Trophoblast cell (in vitro differentiated cells and primary cell): ENCODE measurements at regions not wholly inside any gene's neighbourhood (a gene's known extent, or its start where the extent isn't known, plus 50 kb on each side); places are given as distances from the start of the nearest gene placed in this dataset.
A peak's percentile ranks its signal among the peaks of the same experiment; 100 is the strongest.

ENCODE experiments used
- DNase-seq, 2 donors: peaks; one replicate each; pipeline ENCODE4 v3.0.0-alpha.2; 2016
- H2AFZ ChIP-seq: 2 replicates; pipeline ENCODE4 v1.6.1; 2013; ENCODE audit warnings: low read length, moderate library complexity, mild to moderate bottlenecking; ENCODE audit not compliant: insufficient read depth, poor library complexity
- H2AK5ac ChIP-seq: 2 replicates; pipeline ENCODE4 v1.6.1; 2013; ENCODE audit warnings: mild to moderate bottlenecking, low read length
- H2BK120ac ChIP-seq: 2 replicates; pipeline ENCODE4 v1.6.1; 2013; ENCODE audit warnings: low read length, mild to moderate bottlenecking, moderate library complexity; ENCODE audit not compliant: insufficient read depth, poor library complexity
- H2BK12ac ChIP-seq: 2 replicates; pipeline ENCODE4 v1.6.1; 2013; ENCODE audit warnings: mild to moderate bottlenecking, low read length, moderate library complexity
- H2BK5ac ChIP-seq: 2 replicates; pipeline ENCODE4 v1.6.1; 2013; ENCODE audit warnings: low read length, low read depth, moderate library complexity, mild to moderate bottlenecking; ENCODE audit not compliant: poor library complexity
- H3K14ac ChIP-seq: 2 replicates; pipeline ENCODE4 v1.6.1; 2013; ENCODE audit warnings: mild to moderate bottlenecking, low read length
- H3K18ac ChIP-seq: 2 replicates; pipeline ENCODE4 v1.6.1; 2013; ENCODE audit warnings: mild to moderate bottlenecking, low read length
- H3K23ac ChIP-seq: 2 replicates; pipeline ENCODE4 v1.6.1; 2013; ENCODE audit warnings: low read length
- H3K27ac ChIP-seq: 2 replicates; pipeline ENCODE4 v1.5.1; 2013; ENCODE audit warnings: low read depth, mild to moderate bottlenecking, inconsistent platforms, low read length, moderate library complexity
- H3K27me3 ChIP-seq: 2 replicates; pipeline ENCODE4 v1.6.1; 2013; ENCODE audit warnings: inconsistent platforms, mild to moderate bottlenecking, low read length, moderate library complexity; ENCODE audit not compliant: insufficient read depth
- H3K36me3 ChIP-seq, 2 experiments: 1 replicate in 1 of 2; 2 replicates in 1 of 2; pipeline ENCODE4 v1.6.1; 2013; ENCODE audit warnings: low read length in 2 of 2, mild to moderate bottlenecking in 2 of 2, moderate library complexity in 1 of 2; ENCODE audit not compliant: insufficient read depth in 2 of 2, control insufficient read depth in 1 of 2
- H3K4ac ChIP-seq: 2 replicates; pipeline ENCODE4 v1.6.1; 2013; ENCODE audit warnings: low read depth, mild to moderate bottlenecking, low read length, moderate library complexity
- H3K4me1 ChIP-seq, 2 experiments: 1 replicate in 1 of 2; 2 replicates in 1 of 2; pipeline ENCODE4 v1.6.1; 2013; ENCODE audit warnings: low read length in 2 of 2, mild to moderate bottlenecking in 2 of 2, moderate library complexity in 1 of 2; ENCODE audit not compliant: insufficient read depth in 2 of 2, control insufficient read depth in 1 of 2
- H3K4me2 ChIP-seq: 2 replicates; pipeline ENCODE4 v1.6.1; 2013; ENCODE audit warnings: inconsistent platforms, mild to moderate bottlenecking, low read length, moderate library complexity
- H3K4me3 ChIP-seq: 2 replicates; pipeline ENCODE4 v1.5.1; 2013; ENCODE audit warnings: mild to moderate bottlenecking, low read depth, low read length, inconsistent platforms
- H3K79me1 ChIP-seq: one replicate; pipeline ENCODE4 v1.6.1; 2013; ENCODE audit warnings: low read length
- H3K79me2 ChIP-seq: 2 replicates; pipeline ENCODE4 v1.6.1; 2013; ENCODE audit warnings: low read length, mild to moderate bottlenecking; ENCODE audit not compliant: control insufficient read depth, insufficient read depth, poor library complexity
- H3K9ac ChIP-seq: 2 replicates; pipeline ENCODE4 v1.6.1; 2013; ENCODE audit warnings: mild to moderate bottlenecking, low read length
- H3K9me3 ChIP-seq: 2 replicates; pipeline ENCODE4 v1.6.1; 2013; ENCODE audit warnings: low read depth, mild to moderate bottlenecking, control low read depth, inconsistent platforms, low read length; ENCODE audit not compliant: insufficient read depth
- H4K12ac ChIP-seq: 2 replicates; pipeline ENCODE4 v1.6.1; 2013; ENCODE audit warnings: low read depth, mild to moderate bottlenecking, low read length, moderate library complexity
- H4K8ac ChIP-seq: 2 replicates; pipeline ENCODE4 v1.6.1; 2013; ENCODE audit warnings: low read depth, mild to moderate bottlenecking, low read length, moderate library complexity
- H4K91ac ChIP-seq: one replicate; pipeline ENCODE4 v1.6.1; 2013; ENCODE audit warnings: low read depth, mild to moderate bottlenecking, low read length, moderate library complexity
- WGBS: extraction: QIAGEN DNeasy Blood & Tissue Kit; methylation state at CpG from one replicate; pipeline ENCODE4 v1.1.7; 2013; ENCODE audit warnings: missing lambda C conversion rate; ENCODE audit not compliant: insufficient read length, insufficient coverage; ENCODE audit errors: extremely low coverage; 5-methylcytosine and 5-hydroxymethylcytosine counted together

DNA sequence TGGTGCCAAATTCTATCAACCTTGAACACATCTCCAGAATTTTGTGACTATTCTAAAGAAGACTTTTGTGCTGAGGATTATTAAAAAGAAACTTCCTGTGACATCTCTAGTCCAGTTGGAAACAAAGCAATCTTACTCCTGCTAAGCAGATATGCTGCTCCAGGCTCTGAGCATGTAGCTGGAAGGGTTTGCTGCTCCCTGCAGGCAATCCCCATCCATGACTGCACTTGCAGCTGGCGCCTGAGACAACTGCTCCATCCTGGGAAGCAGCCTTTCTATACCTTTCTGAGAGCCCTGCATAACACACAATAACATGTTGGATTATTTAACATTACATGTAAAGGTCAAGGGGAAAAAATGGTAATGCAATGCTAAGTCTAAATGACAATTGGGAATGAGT is 105.1 kb downstream of the NDUFA12 start:
- H4K8ac ChIP-seq, result no peak overlapping the region
- no peaks in the 10 kb centered on the region for H3K36me3 ChIP-seq
- no peak overlapping the region for H3K4me2 ChIP-seq
- no peak overlapping the region for H2BK5ac ChIP-seq
- no peak overlapping the region for H3K4ac ChIP-seq
- H4K91ac ChIP-seq, result no peak overlapping the region
- H3K79me2 ChIP-seq, result no peaks in the 10 kb centered on the region
- no peak overlapping the region for H2BK12ac ChIP-seq
- no peak overlapping the region for H2AFZ ChIP-seq
- no peaks in the 10 kb centered on the region for H3K4me1 ChIP-seq
- no peaks in the 10 kb centered on the region for H3K27me3 ChIP-seq
- DNase-seq, result peak in 1 of 2 donors; percentile 9
- H3K18ac ChIP-seq, result no peak overlapping the region
- H3K79me1 ChIP-seq, result no peaks in the 10 kb centered on the region
- no peaks in the 10 kb centered on the region for H3K9me3 ChIP-seq
- no peak overlapping the region for H2BK120ac ChIP-seq
- no peak overlapping the region for H3K9ac ChIP-seq
- WGBS, result no CpG with 5 or more reads among the region's 1 CpG
- no peak overlapping the region for H4K12ac ChIP-seq
- no peak overlapping the region for H3K23ac ChIP-seq
- H3K14ac ChIP-seq, result no peak overlapping the region
- H2AK5ac ChIP-seq, result no peak overlapping the region
- no peak overlapping the region for H3K4me3 ChIP-seq
- no peak overlapping the region for H3K27ac ChIP-seq

DNA sequence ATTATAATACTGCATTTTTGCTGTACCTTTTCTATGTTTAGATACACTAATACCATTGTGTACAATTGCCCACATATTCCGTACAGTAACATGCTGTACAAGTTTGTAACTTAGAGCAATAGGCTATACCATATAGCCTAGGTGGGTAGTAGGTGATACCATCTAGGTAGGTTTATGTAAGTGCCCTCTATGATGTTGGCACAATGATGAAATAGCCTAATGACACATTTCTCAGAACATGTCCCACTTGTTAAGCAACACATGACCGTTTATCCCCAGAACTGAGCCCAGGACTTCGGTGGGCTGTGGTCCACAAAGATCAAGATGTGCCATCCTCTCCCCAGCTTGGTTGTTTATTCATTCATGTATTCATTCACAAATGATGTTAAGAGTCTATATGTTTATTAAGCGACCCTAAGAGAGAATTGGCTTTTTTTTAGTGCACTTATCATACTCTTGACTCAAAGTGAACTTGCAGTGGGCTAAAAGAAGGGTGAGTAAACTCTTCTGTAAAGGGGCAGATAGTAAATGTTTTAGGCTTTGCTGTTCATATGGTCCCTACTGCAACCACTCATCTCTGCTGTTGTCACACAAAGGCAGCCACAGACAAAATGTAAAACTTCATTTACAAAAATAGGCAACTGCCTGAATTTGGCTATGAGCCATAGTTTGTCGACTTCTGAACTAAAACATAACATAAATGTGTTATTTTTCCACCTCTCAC is 110.8 kb downstream of the NDUFA12 start:
- Histone ChIP-seq H3K4me3 (no peak overlapping the region), H2AFZ (no peak overlapping the region), H3K14ac (no peak overlapping the region), H3K79me1 (no peaks in the 10 kb centered on the region), H3K9me3 (no peaks in the 10 kb centered on the region), H4K12ac (no peak overlapping the region), H3K4ac (no peak overlapping the region), H3K27ac (no peak overlapping the region), H3K4me2 (no peak overlapping the region), H3K27me3 (no peaks in the 10 kb centered on the region), H3K4me1 (no peaks in the 10 kb centered on the region), H4K8ac (no peak overlapping the region), H2BK5ac (no peak overlapping the region), H2BK12ac (no peak overlapping the region), H3K79me2 (no peaks in the 10 kb centered on the region), H2BK120ac (no peak overlapping the region), H2AK5ac (no peak overlapping the region), H4K91ac (no peak overlapping the region), H3K36me3 (no peaks in the 10 kb centered on the region), H3K9ac (no peak overlapping the region), H3K18ac (no peak overlapping the region), H3K23ac (no peak overlapping the region)
- DNase-seq, result no peak
- WGBS, result no CpG with 5 or more reads among the region's 5 CpGs

DNA sequence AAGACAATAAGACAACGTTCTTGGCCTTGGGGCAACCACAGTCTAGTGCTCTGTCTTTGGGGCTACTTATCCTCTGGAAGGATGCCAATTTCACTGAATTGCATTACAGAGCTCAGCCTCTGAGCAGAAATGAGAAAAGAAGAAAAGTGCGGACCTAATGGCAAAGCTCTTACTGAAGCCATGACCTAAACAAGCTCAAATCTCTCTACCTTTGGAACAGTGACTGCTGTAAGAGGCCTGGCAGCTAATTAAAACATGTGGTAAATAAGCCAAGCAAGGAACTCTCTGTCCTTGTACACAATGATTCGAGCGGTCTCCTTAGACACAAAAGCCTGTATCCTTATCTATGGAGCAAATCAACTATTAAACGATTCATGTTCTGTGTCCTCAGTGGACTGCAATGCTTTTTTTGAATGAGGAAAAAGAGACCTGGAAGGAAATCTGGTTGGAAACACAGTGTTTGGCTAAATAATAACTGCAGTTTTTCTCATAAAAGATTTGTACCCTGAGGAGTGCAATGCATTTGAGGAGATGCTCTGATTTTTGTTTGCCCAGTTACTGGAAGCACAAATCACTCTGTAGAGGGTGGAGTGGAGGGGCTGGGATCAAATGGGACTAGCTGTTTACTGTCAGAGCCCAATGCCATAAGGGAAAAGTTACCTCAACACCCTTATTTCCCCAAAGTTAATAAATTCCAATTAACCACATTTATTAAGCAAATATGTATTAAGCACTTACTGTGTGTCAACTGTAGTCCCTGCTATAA is 113.9 kb downstream of the NDUFA12 start:
- no peak overlapping the region for H3K4me2 ChIP-seq
- no peaks in the 10 kb centered on the region for H3K36me3 ChIP-seq
- H3K79me1 ChIP-seq, result no peaks in the 10 kb centered on the region
- no peak overlapping the region for H3K4me3 ChIP-seq
- no peak overlapping the region for H2BK12ac ChIP-seq
- H3K79me2 ChIP-seq, result no peaks in the 10 kb centered on the region
- H2BK5ac ChIP-seq, result no peak overlapping the region
- WGBS, result no CpG with 5 or more reads among the region's 5 CpGs
- H4K12ac ChIP-seq, result no peak overlapping the region
- H3K18ac ChIP-seq, result no peak overlapping the region
- H3K9ac ChIP-seq, result no peak overlapping the region
- no peak overlapping the region for H3K14ac ChIP-seq
- H4K91ac ChIP-seq, result no peak overlapping the region
- H3K27me3 ChIP-seq, result no peaks in the 10 kb centered on the region
- H3K27ac ChIP-seq, result no peak overlapping the region
- no peak overlapping the region for H3K23ac ChIP-seq
- H2BK120ac ChIP-seq, result no peak overlapping the region
- no peaks in the 10 kb centered on the region for H3K9me3 ChIP-seq
- no peak for DNase-seq
- no peak overlapping the region for H2AFZ ChIP-seq
- H4K8ac ChIP-seq, result no peak overlapping the region
- no peak overlapping the region for H2AK5ac ChIP-seq
- H3K4ac ChIP-seq, result no peak overlapping the region
- no peaks in the 10 kb centered on the region for H3K4me1 ChIP-seq

DNA sequence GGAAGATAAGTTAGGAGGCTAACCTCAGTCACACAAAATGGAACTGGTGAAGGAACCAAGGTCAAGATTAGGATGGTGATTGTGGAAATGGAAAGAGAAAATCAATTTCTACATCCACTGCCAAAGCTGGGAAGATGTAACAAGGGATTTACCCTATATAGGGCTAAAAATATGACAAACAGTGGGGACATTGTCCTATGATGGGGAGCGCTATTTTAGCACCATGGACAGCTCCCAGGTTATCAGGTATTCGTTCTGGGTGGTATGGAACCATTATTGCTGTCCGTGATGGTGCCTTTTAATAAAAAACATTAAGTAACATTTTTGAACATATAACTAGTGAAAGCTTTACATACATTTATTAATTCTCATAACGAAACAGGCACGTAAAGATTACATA is 124.0 kb downstream of the NDUFA12 start:
- Histone ChIP-seq H3K9ac (no peak overlapping the region), H3K27ac (no peak overlapping the region), H3K23ac (no peak overlapping the region), H4K12ac (no peak overlapping the region), H2AK5ac (no peak overlapping the region), H3K4me1 (no peaks in the 10 kb centered on the region), H3K9me3 (no peaks in the 10 kb centered on the region), H4K91ac (no peak overlapping the region), H2AFZ (no peak overlapping the region), H3K79me1 (no peaks in the 10 kb centered on the region), H2BK5ac (no peak overlapping the region), H3K14ac (no peak overlapping the region), H2BK120ac (no peak overlapping the region), H3K27me3 (no peaks in the 10 kb centered on the region), H3K4me2 (no peak overlapping the region), H3K4me3 (no peak overlapping the region), H2BK12ac (no peak overlapping the region), H3K79me2 (no peaks in the 10 kb centered on the region), H3K36me3 (no peaks in the 10 kb centered on the region), H3K4ac (no peak overlapping the region), H3K18ac (no peak overlapping the region), H4K8ac (no peak overlapping the region)
- peak in 1 of 2 donors; percentile 53 for DNase-seq
- WGBS, result no CpG with 5 or more reads among the region's 5 CpGs
